Activated naive CD4-positive, alpha-beta T cell treated with anti-CD3 and anti-CD28 coated beads, Interleukin-2, amount 50 U/mL, for 72 hours (primary cell): ENCODE measurements at regions not wholly inside any gene's neighbourhood (a gene's known extent, or its start where the extent isn't known, plus 50 kb on each side); places are given as distances from the start of the nearest gene placed in this dataset.

Source experiments
- ATAC-seq, 2 donors: fragments of 150-1000 bp; cut with Tn5 transposase; 2 replicates each; pipeline ENCODE4 v1.10.0; 2021; ENCODE audit warnings: mild to moderate bottlenecking in 2 of 2, moderate library complexity in 2 of 2
- DNase-seq, 2 donors: peaks; one replicate each; pipeline ENCODE4 v3.0.0; 2021 to 2022; ENCODE audit warnings: low spot score in 2 of 2
- H3K27ac Mint-ChIP-seq, 2 donors: one replicate each; pipeline ENCODE4 v1.8.0; 2022; ENCODE audit warnings: mild to moderate bottlenecking in 2 of 2, mixed read lengths in 2 of 2
- H3K36me3 Mint-ChIP-seq, 2 donors: one replicate each; pipeline ENCODE4 v1.8.0; 2022; ENCODE audit warnings: mixed read lengths in 2 of 2
- H3K9me3 Mint-ChIP-seq, 2 donors: one replicate each; pipeline ENCODE4 v1.8.0; 2022; ENCODE audit warnings: mixed read lengths in 2 of 2

GRCh38 chr22:46086577-46087335 lies 63.6 kb upstream of the PPARA start:
- no peaks in the 10 kb centered on the region for H3K9me3 Mint-ChIP-seq
- no peak for DNase-seq
- H3K36me3 Mint-ChIP-seq, result no peaks in the 10 kb centered on the region
- H3K27ac Mint-ChIP-seq, result peak overlapping the region in 1 of 2 donors; percentile 50
- ATAC-seq, result no peak

DNA sequence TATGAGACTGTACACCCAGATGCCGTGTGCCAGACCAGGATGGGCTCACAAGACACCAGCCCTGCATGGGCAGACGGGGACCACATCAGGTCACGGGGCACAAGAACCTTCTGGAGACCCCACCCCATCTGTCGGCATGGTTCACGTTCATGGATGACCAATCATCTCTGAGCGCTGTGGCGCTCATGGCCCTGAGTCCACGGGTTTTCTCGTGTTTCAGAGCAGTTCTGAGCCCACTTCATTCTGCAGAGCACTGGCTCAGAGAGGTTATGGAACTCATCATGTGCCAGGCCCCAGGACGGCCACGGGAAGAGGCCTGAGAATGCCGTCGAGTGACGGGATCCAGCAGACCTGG lies 63.0 kb upstream of the PPARA start:
- H3K9me3 Mint-ChIP-seq, result no peaks in the 10 kb centered on the region
- ATAC-seq, result no peak
- H3K36me3 Mint-ChIP-seq, result no peaks in the 10 kb centered on the region
- no peak for DNase-seq
- no peak overlapping the region for H3K27ac Mint-ChIP-seq

GRCh38 chr22:46087816-46088277 lies 62.5 kb upstream of the PPARA start:
- Mint-ChIP-seq H3K36me3 (no peaks in the 10 kb centered on the region), H3K9me3 (no peaks in the 10 kb centered on the region), H3K27ac (no peak overlapping the region)
- ATAC-seq (no peak), DNase-seq (no peak)

- DNase-seq, result no peak
Observed at GRCh38 chr22:46088541-46089311, 61.6 kb upstream of the PPARA start.

GRCh38 chr22:46089426-46090035 lies 60.8 kb upstream of the PPARA start:
- Mint-ChIP-seq H3K27ac (no peak overlapping the region), H3K36me3 (no peaks in the 10 kb centered on the region), H3K9me3 (no peaks in the 10 kb centered on the region)
- ATAC-seq, result no peak
- DNase-seq, result no peak

More at GRCh38 chr22:46088541-46089311, 61.6 kb upstream of the PPARA start:
- ATAC-seq, result no peak
- Mint-ChIP-seq H3K36me3 (no peaks in the 10 kb centered on the region), H3K9me3 (no peaks in the 10 kb centered on the region), H3K27ac (no peak overlapping the region)

DNA sequence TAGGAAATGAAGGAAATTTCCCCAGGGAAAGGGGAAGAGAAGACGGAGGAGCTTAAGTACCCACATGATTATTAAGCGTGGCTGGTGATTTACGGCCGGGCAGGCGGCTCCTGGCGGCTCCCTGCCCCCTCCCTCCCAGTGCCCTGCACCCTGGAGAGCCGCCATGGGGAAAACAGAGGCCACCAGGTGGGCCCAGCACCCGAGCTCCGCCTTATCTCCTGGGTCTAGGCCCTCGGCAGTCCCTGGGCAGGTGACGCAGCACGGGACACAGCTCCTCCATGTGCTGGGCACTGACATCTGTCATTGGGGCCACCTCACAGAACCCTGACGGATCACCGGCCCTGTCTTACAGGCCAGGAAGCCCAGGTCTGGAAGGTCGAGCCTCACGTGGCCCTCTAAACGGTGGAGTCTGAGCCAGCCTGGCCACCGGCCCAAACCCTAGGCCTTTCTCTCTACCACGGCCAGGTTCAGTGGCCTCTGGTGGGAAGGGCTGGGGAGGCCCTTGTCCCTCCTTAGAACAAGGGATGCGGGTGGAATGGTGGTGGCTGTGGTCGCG lies 60.2 kb upstream of the PPARA start:
- no peak for DNase-seq
- Mint-ChIP-seq H3K9me3 (no peaks in the 10 kb centered on the region), H3K27ac (no peak overlapping the region), H3K36me3 (no peaks in the 10 kb centered on the region)
- no peak for ATAC-seq

GRCh38 chr22:46090631-46091201 lies 59.6 kb upstream of the PPARA start:
- ATAC-seq (no peak), DNase-seq (no peak)
- Mint-ChIP-seq H3K9me3 (no peaks in the 10 kb centered on the region), H3K36me3 (no peaks in the 10 kb centered on the region), H3K27ac (peak overlapping the region; percentile 27 to 55)

DNA sequence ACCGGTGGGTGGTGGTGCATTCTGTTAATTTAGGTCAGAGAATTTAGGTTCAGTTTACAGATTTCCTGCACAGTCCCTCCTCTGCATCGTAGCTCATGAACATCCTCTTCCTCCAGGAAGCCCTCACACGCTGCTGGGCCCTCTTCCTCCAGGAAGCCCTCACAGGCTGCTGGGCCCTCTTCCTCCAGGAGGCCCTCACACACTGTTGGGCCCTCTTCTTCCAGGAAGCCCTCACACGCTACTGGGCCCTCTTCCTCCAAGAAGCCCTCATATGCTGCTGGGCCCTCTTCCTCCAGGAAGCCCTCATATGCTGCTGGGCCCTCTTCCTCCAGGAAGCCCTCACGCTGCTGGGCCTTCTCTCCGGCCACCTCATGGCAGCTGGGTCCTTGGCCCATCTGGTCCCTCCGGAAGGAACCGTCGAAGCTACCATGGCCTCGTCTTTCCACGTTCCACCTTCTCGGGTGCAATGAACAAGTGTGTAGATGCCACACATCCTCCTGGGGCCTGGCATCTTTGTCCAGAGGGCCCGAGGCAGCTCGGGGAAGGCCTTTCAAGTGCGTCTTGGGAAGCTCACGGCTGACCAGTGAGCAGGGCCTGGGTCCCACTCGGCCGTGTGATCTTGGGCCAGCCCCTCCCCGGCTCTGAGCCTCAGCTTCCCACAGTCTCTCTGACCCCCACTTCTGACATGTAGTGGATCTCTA lies 58.9 kb upstream of the PPARA start:
- DNase-seq (no peak), ATAC-seq (no peak)
- H3K27ac Mint-ChIP-seq, result peak overlapping the region; percentile 27 to 55
- H3K9me3 Mint-ChIP-seq, result no peaks in the 10 kb centered on the region
- H3K36me3 Mint-ChIP-seq, result no peaks in the 10 kb centered on the region

GRCh38 chr22:46092011-46092410 lies 58.3 kb upstream of the PPARA start:
- Mint-ChIP-seq H3K27ac (peak overlapping the region in 1 of 2 donors; percentile 27), H3K9me3 (no peaks in the 10 kb centered on the region), H3K36me3 (no peaks in the 10 kb centered on the region)
- ATAC-seq, result no peak
- no peak for DNase-seq

- H3K9me3 Mint-ChIP-seq, result no peaks in the 10 kb centered on the region
- peak overlapping the region in 1 of 2 donors; percentile 29 for H3K27ac Mint-ChIP-seq
- no peaks in the 10 kb centered on the region for H3K36me3 Mint-ChIP-seq
- ATAC-seq (no peak), DNase-seq (no peak)
Observed at GRCh38 chr22:46092670-46093410, 57.5 kb upstream of the PPARA start.

DNA sequence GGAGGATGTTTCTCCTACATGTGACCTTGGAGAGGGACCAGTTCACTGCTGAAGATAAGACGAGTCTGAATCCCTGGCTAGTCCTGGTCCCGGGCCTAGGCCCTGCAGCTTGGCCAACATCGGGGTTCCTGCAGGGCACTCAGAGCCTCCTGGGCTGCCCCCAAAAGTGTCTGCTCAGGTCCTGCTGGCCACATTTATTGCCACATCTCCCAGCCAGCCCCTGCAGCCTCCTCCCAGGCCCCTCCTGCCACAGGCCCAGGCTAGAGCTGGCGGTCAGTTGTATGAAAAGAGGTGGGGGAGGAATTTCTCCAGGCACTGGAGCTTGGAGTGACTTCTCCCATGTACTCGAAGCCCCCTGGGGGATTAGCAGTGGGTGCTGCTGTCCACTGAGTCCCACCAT lies 56.5 kb upstream of the PPARA start:
- Mint-ChIP-seq H3K9me3 (no peaks in the 10 kb centered on the region), H3K27ac (peak overlapping the region in 1 of 2 donors; percentile 69), H3K36me3 (no peaks in the 10 kb centered on the region)
- no peak for ATAC-seq
- no peak for DNase-seq

DNA sequence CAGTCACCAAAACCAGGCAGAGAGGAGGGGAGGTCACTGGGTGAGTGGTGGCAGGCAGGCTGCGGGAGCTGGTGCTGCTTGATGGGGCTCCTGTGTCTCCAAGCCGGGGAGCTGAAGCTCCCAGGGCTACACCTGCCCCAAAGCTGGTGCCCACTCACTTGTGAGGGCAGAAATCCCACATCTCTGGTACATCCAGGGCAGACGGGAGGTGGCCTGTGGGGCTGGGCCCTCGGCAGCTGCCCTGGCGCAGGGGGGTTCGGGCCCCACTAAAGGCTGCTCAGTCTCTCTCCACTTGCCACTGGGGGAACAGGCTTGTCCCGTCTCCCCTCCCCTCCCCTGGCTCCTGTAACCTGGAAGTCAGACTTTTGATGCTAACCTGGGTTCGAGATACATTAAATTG lies 55.6 kb upstream of the PPARA start:
- H3K9me3 Mint-ChIP-seq, result no peaks in the 10 kb centered on the region
- H3K36me3 Mint-ChIP-seq, result no peaks in the 10 kb centered on the region
- ATAC-seq (no peak), DNase-seq (no peak)
- H3K27ac Mint-ChIP-seq, result peak overlapping the region; percentile 55 to 69

GRCh38 chr22:46096051-46096450 lies 54.3 kb upstream of the PPARA start:
- DNase-seq, result no peak
- H3K9me3 Mint-ChIP-seq, result no peaks in the 10 kb centered on the region
- H3K27ac Mint-ChIP-seq, result no peak overlapping the region
- no peaks in the 10 kb centered on the region for H3K36me3 Mint-ChIP-seq
- no peak for ATAC-seq

- H3K27ac Mint-ChIP-seq, result no peak overlapping the region
- ATAC-seq (no peak), DNase-seq (no peak)
- no peaks in the 10 kb centered on the region for H3K36me3 Mint-ChIP-seq
- no peaks in the 10 kb centered on the region for H3K9me3 Mint-ChIP-seq
Observed at GRCh38 chr22:46096706-46097230, 53.6 kb upstream of the PPARA start.

DNA sequence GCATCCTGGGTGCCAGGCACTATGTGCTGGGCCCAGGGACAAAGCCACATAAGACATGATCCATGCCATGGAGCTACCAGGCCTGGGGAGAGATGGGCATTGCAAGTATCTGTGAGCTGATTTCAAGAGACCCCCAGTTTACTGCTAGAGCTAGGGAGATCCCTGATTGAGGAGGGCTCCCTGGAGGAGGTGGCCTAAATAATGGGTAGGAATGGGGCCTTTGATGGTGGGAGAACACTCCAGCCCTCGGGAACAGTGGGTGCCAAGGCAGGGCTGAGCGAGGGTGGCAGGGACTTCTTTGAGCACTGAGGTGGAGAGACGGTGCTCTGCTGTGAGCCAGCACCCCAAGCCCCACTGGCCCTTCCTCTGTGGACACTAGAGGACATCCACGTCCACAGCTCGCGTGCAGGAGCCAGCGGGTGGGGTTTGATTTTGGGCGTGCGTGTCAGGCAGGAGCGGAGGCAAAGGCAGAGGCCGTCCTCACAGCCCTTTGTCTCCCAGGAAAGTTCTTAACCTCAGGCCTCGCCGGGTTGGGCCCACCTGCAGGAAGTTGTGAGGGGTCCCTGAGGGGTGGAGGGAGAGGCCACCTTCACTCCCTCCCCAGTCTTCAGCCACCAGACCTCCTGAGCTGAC lies 52.9 kb upstream of the PPARA start:
- ATAC-seq (no peak), DNase-seq (no peak)
- no peaks in the 10 kb centered on the region for H3K9me3 Mint-ChIP-seq
- no peaks in the 10 kb centered on the region for H3K36me3 Mint-ChIP-seq
- H3K27ac Mint-ChIP-seq, result peak overlapping the region in 1 of 2 donors; percentile 68
